ENCODE measurements at regions not wholly inside any gene's neighbourhood (a gene's known extent, or its start where the extent isn't known, plus 50 kb on each side); places are given as distances from the start of the nearest gene placed in this dataset.

DNA sequence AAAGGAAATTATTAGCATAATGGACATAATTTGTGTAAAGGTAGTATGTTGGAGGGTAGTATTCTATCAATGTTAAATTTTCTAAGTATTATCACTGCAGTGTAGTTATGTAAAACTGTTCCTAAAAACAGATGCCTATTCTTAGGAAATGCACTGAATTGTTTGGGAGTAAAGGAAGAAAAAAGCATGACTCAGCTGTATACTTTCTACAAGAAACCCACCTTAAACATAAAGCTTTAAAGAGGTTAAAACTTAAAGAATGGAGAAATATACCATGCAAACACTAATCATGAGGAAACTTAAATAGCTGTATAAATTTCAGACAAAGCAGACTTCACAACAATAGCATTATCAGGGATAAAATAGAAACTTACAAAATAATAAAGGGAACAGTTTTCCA lies 292.9 kb downstream of the ANTXR2 start:
- TF ChIP-seq, protein P1, sequence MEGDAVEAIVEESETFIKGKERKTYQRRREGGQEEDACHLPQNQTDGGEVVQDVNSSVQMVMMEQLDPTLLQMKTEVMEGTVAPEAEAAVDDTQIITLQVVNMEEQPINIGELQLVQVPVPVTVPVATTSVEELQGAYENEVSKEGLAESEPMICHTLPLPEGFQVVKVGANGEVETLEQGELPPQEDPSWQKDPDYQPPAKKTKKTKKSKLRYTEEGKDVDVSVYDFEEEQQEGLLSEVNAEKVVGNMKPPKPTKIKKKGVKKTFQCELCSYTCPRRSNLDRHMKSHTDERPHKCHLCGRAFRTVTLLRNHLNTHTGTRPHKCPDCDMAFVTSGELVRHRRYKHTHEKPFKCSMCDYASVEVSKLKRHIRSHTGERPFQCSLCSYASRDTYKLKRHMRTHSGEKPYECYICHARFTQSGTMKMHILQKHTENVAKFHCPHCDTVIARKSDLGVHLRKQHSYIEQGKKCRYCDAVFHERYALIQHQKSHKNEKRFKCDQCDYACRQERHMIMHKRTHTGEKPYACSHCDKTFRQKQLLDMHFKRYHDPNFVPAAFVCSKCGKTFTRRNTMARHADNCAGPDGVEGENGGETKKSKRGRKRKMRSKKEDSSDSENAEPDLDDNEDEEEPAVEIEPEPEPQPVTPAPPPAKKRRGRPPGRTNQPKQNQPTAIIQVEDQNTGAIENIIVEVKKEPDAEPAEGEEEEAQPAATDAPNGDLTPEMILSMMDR (IDR thresholded peaks at IDR 0.05; ENCODE audit: insufficient read depth, low read depth, low read length, missing control alignments), result no peak
- H3K4me3 ChIP-seq (ENCODE audit: low read depth, low read length), result no peak overlapping the region
- no peak for DNase-seq (ENCODE audit: low read depth)

DNA sequence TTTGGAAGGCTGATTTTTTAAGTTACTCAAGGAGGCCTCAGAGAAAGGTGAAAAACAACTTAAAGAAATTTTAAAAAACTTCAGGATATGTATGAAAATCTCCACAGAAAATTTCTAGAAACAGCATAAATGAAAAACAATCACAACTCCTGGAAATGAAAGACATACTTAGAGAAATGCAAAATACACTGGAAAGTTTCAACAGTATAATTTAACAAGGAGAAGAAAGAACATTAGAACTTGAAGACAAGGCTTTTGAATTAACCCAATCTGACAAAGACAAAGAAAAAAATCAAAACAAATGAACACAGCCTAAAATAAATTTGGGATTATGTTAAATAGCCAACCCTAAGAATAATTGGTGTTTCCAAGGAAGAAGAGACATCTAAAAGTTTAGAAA lies 300.5 kb downstream of the ANTXR2 start:
- DNase-seq (ENCODE audit: low read depth), result no peak
- H3K4me3 ChIP-seq (ENCODE audit: low read depth, low read length), result no peak overlapping the region
- TF ChIP-seq, protein P1 (IDR thresholded peaks at IDR 0.05; ENCODE audit: insufficient read depth, low read depth, low read length, missing control alignments), result no peak

DNA sequence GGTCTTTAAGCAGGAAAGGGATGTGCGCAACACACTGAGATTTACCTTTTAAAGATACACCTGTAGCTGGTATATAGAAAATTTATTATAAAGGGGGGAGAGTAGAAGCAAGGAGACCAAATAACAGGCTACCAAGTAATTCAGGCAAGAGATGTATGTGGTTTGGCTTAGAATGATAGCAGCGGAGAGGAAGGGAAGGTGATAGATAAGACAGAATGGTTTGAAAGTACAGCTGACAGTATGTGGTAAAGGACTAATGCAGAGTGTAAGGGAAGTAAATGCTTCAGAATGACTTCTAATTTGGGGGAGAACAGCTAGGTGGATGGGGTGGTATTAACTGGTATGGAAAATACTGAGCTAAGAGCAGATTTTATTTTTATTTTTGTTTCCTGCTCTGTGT lies 308.9 kb downstream of the ANTXR2 start:
- no peak overlapping the region for H3K4me3 ChIP-seq (ENCODE audit: low read depth, low read length)
- TF ChIP-seq, protein P1 (IDR thresholded peaks at IDR 0.05; ENCODE audit: insufficient read depth, low read depth, low read length, missing control alignments), result no peak
- no peak for DNase-seq (ENCODE audit: low read depth)

DNA sequence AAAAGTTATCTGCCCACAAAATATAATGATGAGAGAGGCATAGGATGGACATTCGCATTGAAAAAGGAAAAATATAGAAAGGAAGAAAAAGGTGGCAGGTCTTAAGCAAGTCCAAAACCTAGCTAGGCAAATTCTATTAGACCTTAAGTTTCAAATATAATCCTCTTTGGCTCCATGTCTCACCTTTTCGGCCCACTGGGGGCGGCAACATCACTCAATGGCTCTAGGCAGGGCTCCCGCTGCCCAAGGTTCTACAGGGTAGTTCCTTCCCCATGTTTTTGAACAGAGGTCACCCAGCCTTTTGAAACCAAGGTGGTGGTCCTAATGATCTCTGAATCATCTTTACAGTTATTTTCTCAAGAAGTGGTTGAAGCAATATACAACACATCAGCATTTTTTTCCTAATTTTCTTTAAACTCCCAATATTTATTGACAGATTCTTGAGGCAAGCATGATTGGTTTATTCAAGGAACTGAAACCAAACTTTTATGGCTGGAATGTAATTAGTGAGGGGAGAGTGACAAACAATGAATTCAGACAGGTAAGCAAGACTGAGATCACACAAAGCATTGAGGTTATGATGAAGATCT lies 309.4 kb downstream of the ANTXR2 start:
- DNase-seq (ENCODE audit: low read depth), result no peak
- no peak overlapping the region for H3K4me3 ChIP-seq (ENCODE audit: low read depth, low read length)
- TF ChIP-seq, protein P1 (IDR thresholded peaks at IDR 0.05; ENCODE audit: insufficient read depth, low read depth, low read length, missing control alignments), result no peak

DNA sequence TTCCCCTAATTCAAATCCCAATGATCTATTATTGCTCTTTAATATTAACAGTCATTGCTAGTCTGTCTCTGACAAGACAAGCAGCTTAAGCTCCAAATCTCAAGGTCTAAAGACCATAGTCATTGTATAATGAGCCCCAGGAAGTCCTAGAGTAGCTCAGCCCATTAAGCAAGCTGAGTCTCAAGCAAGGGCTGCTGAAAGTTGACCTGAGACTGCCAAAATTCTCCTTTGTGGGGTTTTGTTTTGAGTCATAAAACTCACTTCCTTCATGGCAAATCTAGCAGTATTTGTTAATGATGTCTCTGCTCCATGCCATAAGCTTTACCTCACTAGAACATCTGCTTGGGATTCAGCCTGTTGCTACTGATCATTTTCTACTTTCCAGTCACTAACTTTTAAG lies 313.2 kb downstream of the ANTXR2 start:
- H3K4me3 ChIP-seq (ENCODE audit: low read depth, low read length), result no peak overlapping the region
- TF ChIP-seq, protein P1 (IDR thresholded peaks at IDR 0.05; ENCODE audit: insufficient read depth, low read depth, low read length, missing control alignments), result no peak
- DNase-seq (ENCODE audit: low read depth), result peak; percentile 2

DNA sequence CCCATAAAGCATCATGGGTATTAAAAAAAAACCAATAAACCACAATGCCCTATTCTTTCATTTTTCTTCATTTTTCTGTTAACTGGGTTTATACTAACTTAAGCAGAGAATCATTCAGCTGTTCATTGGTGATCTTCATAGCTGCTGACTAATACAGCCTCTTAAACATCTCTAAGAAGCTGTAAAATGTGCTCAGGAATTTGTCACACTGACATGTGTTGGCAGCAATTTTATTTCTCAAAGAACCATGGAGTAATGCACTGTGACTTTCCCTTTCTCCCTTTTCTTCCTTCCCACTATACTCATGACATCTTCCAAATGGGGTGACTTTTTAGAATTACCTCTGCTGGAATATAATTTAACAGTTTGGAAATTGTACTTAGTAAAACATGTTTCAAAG lies 315.4 kb downstream of the ANTXR2 start:
- TF ChIP-seq, protein P1 (IDR thresholded peaks at IDR 0.05; ENCODE audit: insufficient read depth, low read depth, low read length, missing control alignments), result no peak
- no peak for DNase-seq (ENCODE audit: low read depth)
- no peak overlapping the region for H3K4me3 ChIP-seq (ENCODE audit: low read depth, low read length)
